ENCODE measurements at regions not wholly inside any gene's neighbourhood (a gene's known extent, or its start where the extent isn't known, plus 50 kb on each side); places are given as distances from the start of the nearest gene placed in this dataset.
"Not testable (repeated sequence)": the region's sequence is repeated elsewhere in the genome, so short reads cannot be mapped to it uniquely, and the experiment has no call there.

- no peak for DNase-seq
Observed at GRCh38 chr1:82154219-82154970, 353.7 kb downstream of the ADGRL2 start.

GRCh38 chr1:82153752-82154151 lies 353.0 kb downstream of the ADGRL2 start:
- DNase-seq, result no peak

GRCh38 chr1:82153272-82153629 lies 352.5 kb downstream of the ADGRL2 start:
- DNase-seq, result no peak

GRCh38 chr1:82152356-82153271 lies 351.9 kb downstream of the ADGRL2 start:
- no peak for DNase-seq

- no peak for DNase-seq
Observed at GRCh38 chr1:82145656-82146055, 344.9 kb downstream of the ADGRL2 start.

- DNase-seq, result no peak
Observed at GRCh38 chr1:82143108-82143833, 342.5 kb downstream of the ADGRL2 start.

- no peak for DNase-seq
Observed at GRCh38 chr1:82141390-82141789, 340.7 kb downstream of the ADGRL2 start.

- DNase-seq, result no peak
Observed at GRCh38 chr1:82139751-82140468, 339.2 kb downstream of the ADGRL2 start.

- DNase-seq, result not testable (repeated sequence)
Observed at GRCh38 chr1:82136351-82136750, 335.6 kb downstream of the ADGRL2 start.

GRCh38 chr1:82125866-82126265 lies 325.1 kb downstream of the ADGRL2 start:
- no peak for DNase-seq

GRCh38 chr1:82125119-82125518 lies 324.4 kb downstream of the ADGRL2 start:
- no peak for DNase-seq

GRCh38 chr1:82121421-82121820 lies 320.7 kb downstream of the ADGRL2 start:
- DNase-seq, result no peak

- DNase-seq, result no peak
Observed at GRCh38 chr1:82116105-82116504, 315.4 kb downstream of the ADGRL2 start.

GRCh38 chr1:82114887-82115286 lies 314.2 kb downstream of the ADGRL2 start:
- no peak for DNase-seq

- DNase-seq, result no peak
Observed at GRCh38 chr1:82110366-82111254, 309.9 kb downstream of the ADGRL2 start.

GRCh38 chr1:82108843-82109242 lies 308.1 kb downstream of the ADGRL2 start:
- DNase-seq, result no peak

- no peak for DNase-seq
Observed at GRCh38 chr1:82106672-82107071, 305.9 kb downstream of the ADGRL2 start.

- DNase-seq, result no peak
Observed at GRCh38 chr1:82099170-82099569, 298.4 kb downstream of the ADGRL2 start.

- no peak for DNase-seq
Observed at GRCh38 chr1:82094136-82094535, 293.4 kb downstream of the ADGRL2 start.

- DNase-seq, result no peak
Observed at GRCh38 chr1:82091729-82092128, 291.0 kb downstream of the ADGRL2 start.

GRCh38 chr1:82091265-82091664 lies 290.5 kb downstream of the ADGRL2 start:
- no peak for DNase-seq

- DNase-seq, result no peak
Observed at GRCh38 chr1:82090104-82090503, 289.4 kb downstream of the ADGRL2 start.

Measured in activated CD4-positive, CD25-positive, alpha-beta regulatory T cell treated with anti-CD3 and anti-CD28 coated beads, Interleukin-2, amount 50 U/mL, for 72 hours (primary cell).